GM21576 (cell line): ENCODE measurements at regions not wholly inside any gene's neighbourhood (a gene's known extent, or its start where the extent isn't known, plus 50 kb on each side); places are given as distances from the start of the nearest gene placed in this dataset.
"Not testable (repeated sequence)": the region's sequence is repeated elsewhere in the genome, so short reads cannot be mapped to it uniquely, and the experiment has no call there.

Experiments
- ATAC-seq: cut with Tn5 transposase; IDR thresholded peaks from one replicate; pipeline ENCODE4 v1.9.1; 2021; ENCODE audit warnings: mild to moderate bottlenecking, moderate library complexity; ENCODE audit not compliant: unreplicated experiment

DNA sequence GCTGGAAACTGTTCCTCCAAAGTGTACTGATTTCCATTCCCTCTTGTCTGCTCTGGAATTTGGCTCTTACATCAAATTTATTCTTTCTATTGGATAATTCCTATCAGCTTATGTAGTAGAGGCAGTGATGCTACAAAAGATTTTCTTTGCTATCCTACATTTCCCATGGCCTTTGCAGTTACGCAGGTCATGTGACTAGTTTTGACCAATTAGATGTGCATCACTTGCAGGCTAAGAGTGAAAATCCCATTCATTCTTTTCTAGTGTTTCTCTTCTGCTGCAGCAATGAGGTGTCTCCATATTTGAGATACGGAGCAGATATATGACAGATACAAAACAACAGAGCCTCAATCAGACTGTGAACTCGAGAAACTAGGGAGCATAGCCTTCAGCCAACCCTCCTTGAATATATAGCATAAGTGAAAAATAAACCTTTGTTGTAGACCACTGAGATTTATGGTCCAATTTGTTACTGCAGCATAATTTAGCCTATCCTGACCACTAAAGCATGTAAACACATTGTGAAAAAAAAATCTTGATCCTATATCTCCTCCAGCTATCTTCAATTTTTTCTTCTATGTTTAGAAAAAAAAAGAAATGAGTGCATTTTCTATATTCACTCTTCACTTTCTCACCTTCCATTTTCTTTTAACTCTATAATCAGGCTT lies 102.0 kb downstream of the HNMT start:
- no peak for ATAC-seq

DNA sequence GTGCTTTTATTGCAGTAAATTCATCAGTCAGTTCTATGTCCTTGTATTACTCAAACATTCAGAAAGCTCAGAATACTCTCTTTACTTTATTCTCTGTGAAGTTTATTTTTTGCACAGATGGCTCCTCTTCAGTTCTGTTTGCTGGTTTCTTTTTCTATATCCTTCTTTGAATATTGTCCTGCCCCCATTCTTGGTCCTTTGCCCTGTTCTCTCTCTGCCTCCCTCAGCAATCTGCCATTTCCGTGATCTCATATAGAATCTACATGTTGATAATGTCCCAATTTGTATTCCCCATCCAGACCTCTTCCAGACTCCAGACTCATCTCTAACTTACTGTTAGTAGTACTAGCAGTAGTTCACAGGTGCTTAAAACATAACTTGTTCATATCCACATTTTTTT lies 102.6 kb downstream of the HNMT start:
- ATAC-seq, result no peak

DNA sequence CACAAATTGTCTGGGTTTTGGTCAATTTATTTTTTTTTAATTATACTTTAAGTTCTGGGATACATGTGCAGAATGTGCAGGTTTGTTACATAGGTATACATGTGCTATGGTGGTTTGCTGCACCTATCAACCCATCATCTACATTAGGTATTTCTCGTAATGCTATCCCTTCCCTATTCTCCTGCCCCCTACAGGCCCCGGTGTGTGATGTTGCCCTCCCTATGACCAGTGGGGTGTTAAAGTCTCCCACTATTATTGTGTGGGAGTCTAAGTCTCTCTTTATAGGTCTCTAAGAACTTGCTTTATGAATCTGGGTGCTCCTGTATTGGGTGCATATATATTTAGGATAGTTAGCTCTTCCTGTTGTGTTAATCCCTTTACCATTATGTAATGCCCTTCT lies 104.4 kb downstream of the HNMT start:
- not testable (repeated sequence) for ATAC-seq

DNA sequence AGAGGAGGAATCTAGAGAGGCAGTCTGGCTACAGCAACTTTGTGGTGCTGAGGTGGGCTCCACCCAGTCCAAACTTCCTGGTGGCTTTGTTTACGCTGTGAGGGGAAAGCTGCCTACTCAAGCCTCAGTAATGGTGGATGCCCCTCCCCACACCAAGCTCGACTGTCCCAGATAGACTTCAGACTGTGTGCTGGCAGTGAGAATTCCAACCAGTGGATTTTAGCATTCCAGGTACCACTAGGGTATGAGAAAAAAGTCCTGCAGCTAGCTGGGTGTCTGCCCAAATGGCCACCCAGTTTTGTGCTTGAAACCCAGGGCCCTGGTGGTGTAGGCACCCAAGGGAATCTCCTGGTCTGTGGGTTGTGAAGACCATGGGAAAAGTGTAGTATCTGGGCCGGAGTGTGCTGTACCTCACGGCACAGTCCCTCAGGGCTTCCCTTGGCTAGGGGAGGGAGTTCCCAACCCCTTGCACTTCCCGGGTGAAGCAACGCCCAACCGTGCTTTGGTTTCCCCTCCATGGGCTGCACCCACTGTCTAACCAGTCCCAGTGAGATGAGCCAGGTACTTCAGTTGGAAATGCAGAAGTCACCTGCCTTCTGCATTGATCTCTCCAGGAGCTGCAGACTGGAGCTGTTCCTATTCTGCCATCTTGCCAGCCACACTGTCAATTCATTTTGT lies 106.9 kb downstream of the HNMT start:
- ATAC-seq, result not testable (repeated sequence)

DNA sequence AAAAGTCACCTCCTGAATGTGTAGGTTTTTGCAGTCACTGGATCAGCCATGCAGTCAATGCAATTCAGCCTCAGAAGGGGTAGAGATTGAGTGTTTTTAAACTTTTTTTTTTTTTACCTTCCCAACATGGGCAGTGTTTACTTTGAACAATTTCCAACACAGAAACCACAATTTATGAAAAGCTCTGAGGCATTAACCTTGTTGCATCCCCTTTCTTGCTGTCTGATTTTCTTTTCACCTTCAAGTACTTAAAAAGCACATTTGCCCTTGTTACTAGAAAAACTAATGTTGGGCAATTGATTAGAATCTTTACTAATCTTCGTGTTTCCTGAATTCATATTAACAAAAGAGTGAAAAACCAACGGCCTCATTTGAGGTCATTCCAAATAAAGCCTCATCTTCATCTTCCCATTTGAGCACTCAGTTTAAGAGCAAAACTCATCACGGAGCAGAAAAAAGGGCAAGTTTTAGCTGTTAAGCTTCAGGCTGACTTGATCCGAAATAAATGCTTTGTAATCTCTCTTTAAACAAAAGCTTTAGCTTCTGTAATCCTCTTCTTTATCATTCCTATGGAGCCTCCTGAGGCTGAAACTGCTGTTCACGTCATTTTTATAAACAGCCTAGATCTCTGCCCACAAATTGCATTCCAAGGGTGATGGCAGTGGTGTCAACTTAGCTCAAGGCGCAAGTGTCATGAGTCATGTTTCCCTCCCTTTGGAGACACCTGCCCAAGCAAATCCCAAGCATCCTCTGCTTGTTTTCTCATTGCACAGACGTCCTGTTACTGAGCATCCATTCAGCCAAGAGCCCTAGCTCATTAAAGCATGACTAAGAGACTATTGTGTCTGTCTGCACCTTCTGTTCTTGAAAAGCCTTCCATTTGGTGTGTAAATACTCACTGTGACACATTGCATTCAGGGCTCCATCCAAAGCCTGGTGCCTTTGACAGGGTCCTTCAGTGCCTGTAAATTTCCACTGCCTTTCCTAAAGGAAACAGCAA lies 107.7 kb downstream of the HNMT start:
- ATAC-seq, result no peak

DNA sequence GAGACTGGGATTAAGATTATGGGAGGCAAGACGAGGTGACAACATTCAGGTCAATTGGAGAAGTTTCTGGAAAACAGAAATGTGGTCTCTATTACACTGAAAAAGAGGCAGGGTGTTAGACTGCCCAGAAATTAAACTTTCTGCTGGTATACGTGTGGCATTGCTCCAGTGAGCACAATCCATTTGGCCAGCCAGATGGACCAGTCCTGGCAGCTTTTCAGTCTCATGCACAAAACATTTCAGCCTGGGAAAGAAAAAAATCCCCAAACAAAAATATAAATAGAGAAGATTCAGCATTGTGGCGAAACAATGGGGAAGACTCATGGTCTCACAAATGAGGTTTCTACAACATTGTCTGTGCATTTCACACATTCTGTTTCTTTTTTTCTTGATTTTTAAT lies 113.9 kb downstream of the HNMT start:
- no peak for ATAC-seq

DNA sequence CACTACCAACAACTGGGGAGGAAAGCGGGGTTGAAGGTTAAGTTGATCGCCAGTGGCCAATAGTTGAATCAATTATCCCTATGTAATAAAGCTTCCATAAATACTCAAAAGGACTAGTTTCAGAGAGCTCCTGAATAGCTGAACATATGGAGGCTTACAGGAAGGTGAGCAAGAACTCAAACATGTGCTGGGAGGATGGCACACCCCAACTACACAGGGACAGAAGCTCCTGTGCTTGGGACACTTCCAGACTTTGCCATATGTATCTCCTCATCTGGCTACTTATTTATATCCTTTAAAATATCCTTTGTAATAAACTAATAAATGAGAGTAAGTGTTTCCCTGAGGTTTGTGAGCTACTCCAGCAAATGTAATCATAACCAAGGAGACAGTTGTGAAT lies 115.7 kb downstream of the HNMT start:
- no peak for ATAC-seq

DNA sequence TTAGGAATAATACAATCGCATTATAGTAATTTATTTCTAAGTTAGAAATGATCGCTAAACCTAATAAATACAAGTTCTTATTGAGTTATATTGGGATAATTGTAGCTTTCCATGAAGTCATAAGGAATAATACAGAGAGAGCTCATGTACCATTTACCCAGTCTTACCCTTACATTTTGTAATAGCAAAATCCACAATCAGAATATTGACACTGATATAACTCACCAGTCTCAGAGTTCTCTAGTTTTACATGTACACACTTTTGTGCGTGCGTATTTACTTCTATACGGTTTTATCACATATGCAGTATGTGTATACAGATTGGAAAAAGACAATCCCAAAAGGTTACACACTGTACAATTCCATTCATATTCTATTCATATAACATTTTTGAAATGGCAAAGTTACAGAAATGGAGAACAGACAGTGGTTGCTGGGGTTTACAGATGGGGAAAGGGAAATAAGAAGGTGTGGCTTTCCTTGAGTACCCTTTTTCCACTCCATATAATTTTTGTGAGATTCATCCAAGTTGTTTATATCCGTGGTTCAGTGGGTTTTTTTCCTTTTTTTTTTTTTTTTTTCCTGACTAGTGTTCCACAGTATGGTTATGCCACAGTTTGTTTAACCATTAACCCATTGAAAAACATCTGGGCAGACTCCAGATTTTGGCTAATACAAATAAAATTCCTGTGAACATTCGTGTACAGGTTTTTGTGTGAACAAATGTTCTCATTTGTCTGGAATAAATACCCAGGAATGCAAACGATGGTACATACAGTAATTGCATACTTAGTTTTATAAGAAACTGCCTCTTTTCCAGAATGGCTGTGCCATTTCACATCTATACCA lies 117.2 kb downstream of the HNMT start:
- ATAC-seq, result no peak

DNA sequence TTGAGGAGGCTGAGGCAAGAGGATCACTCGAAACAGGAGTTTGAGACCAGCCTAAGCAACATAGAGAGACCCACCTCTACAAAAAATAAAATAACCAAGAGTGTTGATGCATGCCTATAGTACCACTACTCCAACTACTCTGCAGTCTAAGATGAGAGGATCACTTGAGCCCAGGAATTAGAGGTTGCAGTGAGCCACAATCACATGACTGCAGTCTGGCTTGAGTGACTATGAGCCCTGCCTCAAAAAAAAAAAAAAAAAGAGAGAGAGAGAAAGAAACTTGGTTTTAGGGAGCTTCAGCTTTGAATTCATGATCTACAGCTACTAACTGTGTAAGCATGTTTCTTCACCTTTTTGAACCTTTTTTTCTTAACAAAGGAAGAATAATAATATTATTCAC lies 119.9 kb downstream of the HNMT start:
- no peak for ATAC-seq

DNA sequence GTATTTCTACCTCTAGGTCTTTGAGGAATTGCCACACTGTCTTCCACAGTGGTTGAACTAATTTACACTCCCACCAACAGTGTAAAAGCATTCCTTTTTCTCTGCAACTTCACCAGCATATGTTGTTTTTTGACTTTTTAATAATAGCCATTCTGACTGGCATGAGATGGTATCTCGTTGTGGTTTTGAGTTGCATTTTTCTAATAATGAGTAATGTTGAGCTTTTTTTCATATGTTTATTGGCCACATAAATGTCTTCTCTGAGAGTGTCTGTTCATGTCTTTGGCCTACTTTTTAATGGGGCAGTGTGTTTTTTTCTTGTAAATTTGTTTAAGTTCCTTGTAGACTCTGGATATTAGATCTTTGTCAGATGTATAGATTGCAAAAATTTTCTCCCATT lies 121.2 kb downstream of the HNMT start:
- ATAC-seq, result not testable (repeated sequence)

DNA sequence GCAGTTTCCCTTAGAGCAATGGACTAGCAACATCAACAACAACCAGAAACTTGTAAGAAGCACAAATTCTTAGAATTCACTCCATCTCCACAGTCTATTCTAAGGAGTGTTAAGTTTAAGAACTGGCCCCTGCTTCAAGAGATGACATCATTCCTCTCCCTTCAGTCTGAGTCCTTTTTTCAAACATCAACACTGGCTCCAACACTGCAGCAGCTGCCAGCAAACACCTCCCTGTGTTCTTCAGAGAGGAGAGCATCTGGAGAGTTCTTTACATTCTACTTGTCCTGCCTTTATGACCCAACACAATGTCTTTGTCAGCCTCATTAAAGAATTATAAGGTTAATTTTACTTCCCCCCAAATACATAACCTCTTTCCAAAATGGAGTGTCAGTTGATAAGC lies 122.3 kb downstream of the HNMT start:
- ATAC-seq, result no peak

DNA sequence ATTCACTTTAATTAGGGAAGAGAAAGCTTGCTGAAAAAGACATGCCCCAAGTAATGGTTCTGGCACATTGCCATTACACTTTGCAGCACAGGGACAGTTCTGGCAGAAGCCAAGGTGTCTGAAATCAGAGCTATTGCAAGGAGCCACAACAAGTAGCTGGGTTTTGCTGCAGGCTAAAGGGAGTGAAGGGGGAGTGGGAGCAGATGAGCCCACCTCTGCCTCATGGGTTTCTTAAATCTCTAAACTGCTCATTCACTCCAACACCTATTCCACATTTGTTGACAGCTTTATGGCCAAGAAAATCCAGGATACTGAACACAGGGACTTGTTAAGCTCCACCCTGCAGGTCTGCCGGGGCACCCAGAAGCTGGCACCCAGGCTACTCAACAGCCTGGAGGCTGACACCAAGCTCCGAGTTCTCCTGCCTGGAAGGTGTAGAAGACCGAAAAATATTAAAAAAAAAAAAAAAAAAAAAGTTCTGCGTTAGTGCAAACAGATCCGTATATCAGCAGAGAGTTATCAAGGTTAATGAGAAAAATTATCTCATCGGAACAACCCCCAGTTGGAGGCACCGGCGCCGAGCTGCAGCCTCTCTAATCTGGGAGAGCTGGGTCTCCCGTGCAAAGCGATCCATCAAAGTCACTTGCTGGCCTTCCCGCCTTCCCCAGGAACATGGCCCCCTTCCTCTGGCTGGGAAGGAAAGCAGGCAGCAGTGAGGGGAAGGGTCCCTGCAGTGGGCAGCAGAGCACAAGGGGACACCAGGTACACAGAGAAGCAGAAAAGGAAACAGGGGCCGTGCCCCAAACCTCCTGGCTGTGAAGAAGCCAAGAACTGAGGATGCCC lies 123.7 kb downstream of the HNMT start:
- ATAC-seq, result no peak

DNA sequence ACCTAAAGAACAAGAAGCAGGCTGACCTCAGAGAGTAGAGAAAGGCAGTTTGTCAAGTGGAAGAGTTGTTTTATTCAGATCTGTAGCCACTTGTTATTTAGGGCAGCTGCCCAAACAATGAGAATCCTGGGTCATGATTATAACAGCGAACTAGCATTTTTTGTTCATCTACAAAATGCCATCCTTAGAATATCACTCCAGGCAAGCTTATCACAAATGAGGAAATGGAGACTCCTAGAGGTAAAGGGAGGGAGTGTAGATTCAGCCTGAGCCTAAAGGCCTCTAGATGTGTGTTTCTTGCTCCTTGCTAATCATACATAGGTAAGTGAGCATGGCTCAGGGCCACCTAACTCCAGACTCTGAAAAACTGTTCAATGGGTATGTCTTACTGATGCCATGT lies 126.1 kb downstream of the HNMT start:
- peak; percentile 81 for ATAC-seq

DNA sequence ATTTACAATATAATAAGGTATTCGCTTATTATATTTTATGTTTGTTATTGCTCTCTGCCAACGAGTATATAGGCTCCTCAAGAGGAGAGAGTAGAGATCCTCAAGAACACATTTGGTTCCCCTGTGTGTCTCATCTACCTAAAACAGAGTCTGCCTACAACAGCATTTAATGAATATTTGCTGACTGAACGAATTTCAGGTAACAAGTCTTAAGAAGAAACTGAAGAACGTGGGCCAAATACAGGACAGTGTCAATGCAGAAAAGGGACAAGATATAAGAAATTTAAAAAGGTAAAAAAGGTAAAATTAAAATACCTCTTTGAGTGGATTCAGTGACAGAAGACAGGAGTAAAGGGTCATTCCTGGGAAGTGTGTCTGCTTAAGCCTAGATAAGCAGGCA lies 129.2 kb downstream of the HNMT start:
- no peak for ATAC-seq

DNA sequence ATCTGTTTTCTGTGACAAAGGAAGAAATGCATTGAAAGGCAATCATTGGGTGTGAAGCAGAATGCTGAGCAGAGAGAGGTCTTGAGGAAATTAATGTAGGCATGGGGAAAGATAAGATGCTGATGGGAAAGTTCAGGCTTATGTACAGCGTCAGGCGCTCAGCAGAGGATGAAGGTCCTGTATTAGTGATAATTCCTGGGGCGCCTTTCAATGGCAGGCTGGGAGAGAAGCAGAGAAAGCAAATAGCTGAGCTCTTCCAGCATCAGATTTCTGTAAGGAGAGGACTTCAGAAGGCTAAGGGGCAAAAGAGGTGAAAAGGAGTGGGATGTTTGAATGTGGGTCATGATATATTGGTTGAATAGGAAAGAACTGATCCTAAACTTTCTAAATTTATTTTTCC lies 129.8 kb downstream of the HNMT start:
- no peak for ATAC-seq

DNA sequence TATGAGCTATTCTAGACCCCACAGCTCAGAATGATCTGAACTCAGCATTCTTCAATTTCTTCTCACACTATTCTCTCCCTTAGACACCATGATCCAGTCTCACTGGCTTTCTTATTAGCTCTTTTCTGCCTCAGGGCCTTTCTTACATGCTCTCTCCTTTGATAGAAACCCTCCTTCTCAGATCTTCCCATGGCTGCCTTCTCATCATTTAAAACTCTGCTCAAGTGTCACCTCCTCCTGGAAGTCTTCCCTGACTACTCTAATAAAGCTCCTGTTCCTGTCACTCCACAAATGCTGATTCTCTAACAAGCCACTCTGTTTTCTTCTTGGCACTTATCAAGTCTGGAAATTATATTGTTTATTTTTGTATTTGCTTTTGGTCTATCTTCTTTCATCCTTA lies 131.1 kb downstream of the HNMT start:
- ATAC-seq, result no peak

DNA sequence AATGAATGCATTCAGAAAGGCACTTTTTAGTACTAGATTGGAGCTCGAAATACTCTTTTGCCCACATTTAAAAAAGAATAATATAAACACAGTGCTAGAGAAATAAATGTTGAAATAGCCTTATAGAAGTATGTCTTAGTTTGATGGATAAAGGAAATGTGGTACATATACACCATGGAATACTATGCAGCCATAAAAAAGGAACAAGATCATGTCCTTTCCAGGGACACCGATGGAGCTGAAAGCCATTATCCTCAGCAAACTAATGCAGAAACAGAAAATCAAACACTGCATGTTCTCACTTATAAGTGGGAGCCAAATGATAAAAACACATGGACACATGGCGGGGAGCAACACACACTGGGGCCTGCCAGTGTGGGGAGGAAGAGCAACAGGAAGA lies 135.0 kb downstream of the HNMT start:
- not testable (repeated sequence) for ATAC-seq

DNA sequence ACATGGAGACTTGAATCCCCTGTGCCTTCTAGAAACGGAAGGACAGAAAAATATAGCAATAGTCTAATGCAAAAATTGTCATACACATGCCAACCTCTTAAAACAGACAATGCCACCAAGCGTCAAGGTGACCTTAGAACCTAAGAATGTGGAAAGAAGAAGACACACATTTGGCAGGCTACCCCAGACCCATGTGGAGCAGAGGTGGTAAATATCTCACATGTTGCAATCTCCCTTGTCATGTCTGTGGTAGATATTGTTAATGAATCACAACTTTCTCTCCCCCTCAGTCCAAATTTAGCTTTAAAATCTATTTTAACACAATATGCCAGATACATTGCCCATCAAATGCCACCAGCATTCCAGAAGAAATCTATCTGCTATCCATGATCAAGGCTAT lies 137.4 kb downstream of the HNMT start:
- no peak for ATAC-seq

DNA sequence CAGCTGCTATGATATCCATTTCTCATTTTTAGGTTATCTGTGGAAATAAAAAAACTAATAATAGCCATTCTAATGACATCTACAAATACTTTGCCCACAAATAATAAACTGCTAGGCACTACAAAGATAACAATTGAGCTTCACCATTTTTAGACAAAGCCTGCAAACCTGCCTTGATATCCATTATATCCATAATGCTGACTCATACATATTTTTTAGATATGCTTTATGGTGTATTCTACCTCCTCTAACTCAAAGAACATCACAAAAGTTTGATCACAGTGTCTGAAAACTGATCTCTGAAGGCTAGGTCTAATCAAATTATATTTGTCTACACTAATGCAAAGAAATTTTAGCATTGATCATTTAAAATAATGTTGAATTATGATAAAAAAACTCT lies 138.4 kb downstream of the HNMT start:
- ATAC-seq, result no peak

DNA sequence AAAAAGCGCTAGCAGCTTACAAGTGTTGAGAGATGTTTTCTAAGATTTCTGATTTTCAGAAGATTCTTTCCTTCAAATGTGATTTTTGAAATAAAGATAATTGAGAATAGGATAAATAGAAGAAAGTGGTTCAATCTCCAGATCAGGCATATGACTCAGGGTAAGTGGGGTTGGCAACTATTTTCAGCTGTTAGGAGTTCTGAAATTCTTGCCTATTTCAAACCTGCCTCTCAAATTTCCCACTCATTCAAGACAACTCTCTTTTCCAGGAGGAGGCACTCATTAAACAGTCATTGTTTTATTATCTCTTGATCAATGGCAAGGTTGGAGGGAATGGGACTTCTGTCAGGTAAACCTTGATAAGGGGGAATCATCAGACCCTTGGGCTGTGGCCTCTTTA lies 138.9 kb downstream of the HNMT start:
- no peak for ATAC-seq
